ENCODE measurements at regions not wholly inside any gene's neighbourhood (a gene's known extent, or its start where the extent isn't known, plus 50 kb on each side); places are given as distances from the start of the nearest gene placed in this dataset.

GRCh38 chr3:7876741-7877297, 624.8 kb upstream of the LMCD1 start:
- H3K27me3 ChIP-seq (ENCODE audit: control insufficient read depth, insufficient read depth, low read length), result no peaks in the 10 kb centered on the region
- ChIA-PET CTCF (no interaction called here), POLR2A (no interaction called here)
- DNase-seq (ENCODE audit: low read depth, low spot score) (no peak), ATAC-seq (no peak)
- TF ChIP-seq POLR2AphosphoS5 (IDR thresholded peaks at IDR 0.05; ENCODE audit: low read depth, low read length), result no peak
- no peak for TF ChIP-seq TCF7L2 (IDR thresholded peaks at IDR 0.05; ENCODE audit: low read depth, low read length)
- TF ChIP-seq SIN3A (IDR thresholded peaks at IDR 0.05; ENCODE audit: borderline replicate concordance, insufficient read depth, low read depth, low read length), result no peak
- TF ChIP-seq CTCF (IDR thresholded peaks at IDR 0.05), result no peak
- no peak for TF ChIP-seq REST (IDR thresholded peaks at IDR 0.05; ENCODE audit: insufficient read depth in 1 of 2, low read depth in 2 of 2, low read length in 1 of 2)
- H3K4me3 ChIP-seq (ENCODE audit: low read depth in 2 of 2, low read length in 2 of 2), result no peak overlapping the region
- no peaks in the 10 kb centered on the region for H3K9me3 ChIP-seq (ENCODE audit: control insufficient read depth, insufficient read depth, low read depth, low read length)
- H3K36me3 ChIP-seq (ENCODE audit: control insufficient read depth, insufficient read depth, low read length), result no peaks in the 10 kb centered on the region
- no TSS peak for BruUV-seq (replicated peaks)
- no peak overlapping the region for H3K27ac ChIP-seq (ENCODE audit: low read length)
- in situ Hi-C loops (cut with HindIII; ENCODE audit: low pct_unique_long_range_greater_than_20kb, low sequenced_read_pairs) (no loop called here), intact Hi-C loops (cut with micrococcal nuclease; ENCODE audit: unreplicated experiment) (no loop called here)
- H3K4me1 ChIP-seq (ENCODE audit: control insufficient read depth, insufficient read depth, low read length), result no peaks in the 10 kb centered on the region

GRCh38 chr3:7877312-7877711, 624.3 kb upstream of the LMCD1 start:
- Histone ChIP-seq H3K4me1 (ENCODE audit: control insufficient read depth, insufficient read depth, low read length) (no peaks in the 10 kb centered on the region), H3K4me3 (ENCODE audit: low read depth in 2 of 2, low read length in 2 of 2) (no peak overlapping the region), H3K9me3 (ENCODE audit: control insufficient read depth, insufficient read depth, low read depth, low read length) (no peaks in the 10 kb centered on the region), H3K27ac (ENCODE audit: low read length) (no peak overlapping the region), H3K27me3 (ENCODE audit: control insufficient read depth, insufficient read depth, low read length) (no peaks in the 10 kb centered on the region), H3K36me3 (ENCODE audit: control insufficient read depth, insufficient read depth, low read length) (no peaks in the 10 kb centered on the region)
- intact Hi-C loops (cut with micrococcal nuclease; ENCODE audit: unreplicated experiment) (no loop called here), in situ Hi-C loops (cut with HindIII; ENCODE audit: low pct_unique_long_range_greater_than_20kb, low sequenced_read_pairs) (no loop called here)
- DNase-seq (ENCODE audit: low read depth, low spot score) (no peak), ATAC-seq (no peak)
- no peak for TF ChIP-seq REST (IDR thresholded peaks at IDR 0.05; ENCODE audit: insufficient read depth in 1 of 2, low read depth in 2 of 2, low read length in 1 of 2)
- no peak for TF ChIP-seq TCF7L2 (IDR thresholded peaks at IDR 0.05; ENCODE audit: low read depth, low read length)
- ChIA-PET POLR2A (no interaction called here), CTCF (no interaction called here)
- BruUV-seq (replicated peaks), result no TSS peak
